DMS153 treated with DMSO at 0.1 percent for 48 hours (cell line): ENCODE measurements at regions not wholly inside any gene's neighbourhood (a gene's known extent, or its start where the extent isn't known, plus 50 kb on each side); places are given as distances from the start of the nearest gene placed in this dataset.

ENCODE experiments used
- DNase-seq: peaks from one replicate; lab custom pipeline; 2025; ENCODE audit not compliant: unreplicated experiment; lab: John Stamatoyannopoulos, UW

DNA sequence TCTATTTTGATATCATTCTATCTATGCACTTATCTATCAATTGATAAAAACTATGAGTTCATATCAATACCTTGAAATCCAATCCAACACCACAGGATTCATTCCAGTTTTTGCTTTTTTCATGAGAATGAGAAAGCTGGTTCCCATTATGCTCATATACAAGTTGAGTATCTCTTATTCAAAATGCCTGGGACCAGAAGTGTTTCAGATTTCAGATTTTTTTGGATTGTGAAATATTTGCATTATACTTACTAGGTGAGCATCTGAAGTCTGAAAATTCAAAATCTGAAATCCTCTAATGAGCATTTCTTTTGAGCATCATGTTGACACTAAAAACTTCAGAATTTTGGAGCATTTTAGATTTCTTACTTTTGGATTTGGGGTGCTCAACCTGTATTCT lies 67.8 kb upstream of the DCBLD2 start:
- no peak for DNase-seq

- no peak for DNase-seq
Observed at GRCh38 chr3:98968824-98969223, 67.3 kb upstream of the DCBLD2 start.

DNA sequence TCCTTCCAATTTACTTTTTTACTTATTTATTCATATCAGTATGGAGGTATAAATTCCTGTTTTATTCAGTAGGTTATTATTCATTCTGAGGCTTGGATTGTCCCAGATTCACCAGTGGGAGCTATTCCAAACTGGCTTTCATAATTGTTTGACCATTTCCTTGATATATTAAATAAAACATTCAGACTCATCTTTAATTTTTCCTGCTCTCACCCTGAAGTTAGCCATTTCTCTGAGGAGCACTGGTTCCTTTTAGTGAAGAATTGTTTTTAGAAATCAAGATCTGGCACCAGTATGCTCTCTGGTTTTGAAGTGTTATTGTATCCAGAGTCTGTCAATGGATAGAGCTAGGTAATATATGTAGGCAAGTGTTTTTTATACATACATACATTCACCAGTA lies 66.9 kb upstream of the DCBLD2 start:
- DNase-seq = no peak

DNA sequence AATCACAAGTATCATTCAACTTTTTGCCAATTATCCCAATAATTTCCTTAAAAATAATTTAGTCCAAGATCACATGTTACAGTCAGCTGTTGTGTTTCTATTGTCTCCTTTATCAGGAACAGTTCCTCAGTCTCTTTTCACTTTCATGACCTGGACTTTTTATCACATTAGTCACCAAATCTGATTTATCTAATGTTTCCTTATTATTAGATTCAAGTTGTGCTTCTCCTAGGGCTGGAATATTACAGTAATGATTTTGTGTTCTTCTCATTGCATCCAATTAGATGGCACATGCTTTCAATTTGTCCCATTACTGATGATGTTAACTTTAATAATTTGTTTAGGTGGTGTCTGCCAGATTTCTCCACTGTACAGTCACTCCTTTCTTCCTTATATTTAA lies 66.3 kb upstream of the DCBLD2 start:
- DNase-seq = no peak

DNA sequence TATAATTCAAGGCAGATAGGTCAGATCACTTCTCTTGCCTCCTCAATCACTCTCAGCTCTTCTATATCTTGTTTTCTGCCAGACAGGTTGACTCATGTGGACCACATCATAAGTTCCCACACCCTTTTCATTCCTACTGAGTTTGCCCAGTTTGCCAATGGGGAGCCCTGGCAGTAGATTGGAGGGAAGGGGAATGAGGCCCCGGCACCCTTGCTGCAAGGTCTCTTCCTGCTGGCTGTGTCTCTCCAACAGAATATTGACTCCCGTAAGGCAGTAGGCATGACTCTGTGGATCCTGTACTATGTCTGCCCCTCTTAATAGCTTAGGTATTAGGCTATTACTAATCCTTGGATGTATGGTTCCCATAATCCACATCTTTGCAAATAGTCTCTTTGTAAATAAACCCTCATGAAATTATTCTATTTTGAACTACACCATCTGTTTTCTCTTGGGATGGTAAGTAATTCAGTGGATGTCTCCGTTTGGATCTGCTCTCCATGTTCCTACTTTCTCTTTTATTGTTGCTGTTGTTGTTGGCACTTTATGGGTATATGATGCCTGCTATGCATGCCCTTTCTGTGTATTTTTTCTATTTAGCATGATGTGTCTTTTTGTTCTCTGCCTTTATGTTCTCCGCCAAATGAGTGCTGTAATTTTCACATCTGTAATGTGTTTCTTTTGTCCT lies 65.5 kb upstream of the DCBLD2 start:
- no peak for DNase-seq

GRCh38 chr3:98966434-98966833 lies 64.9 kb upstream of the DCBLD2 start:
- DNase-seq = no peak

GRCh38 chr3:98964784-98965183 lies 63.3 kb upstream of the DCBLD2 start:
- DNase-seq = no peak

DNA sequence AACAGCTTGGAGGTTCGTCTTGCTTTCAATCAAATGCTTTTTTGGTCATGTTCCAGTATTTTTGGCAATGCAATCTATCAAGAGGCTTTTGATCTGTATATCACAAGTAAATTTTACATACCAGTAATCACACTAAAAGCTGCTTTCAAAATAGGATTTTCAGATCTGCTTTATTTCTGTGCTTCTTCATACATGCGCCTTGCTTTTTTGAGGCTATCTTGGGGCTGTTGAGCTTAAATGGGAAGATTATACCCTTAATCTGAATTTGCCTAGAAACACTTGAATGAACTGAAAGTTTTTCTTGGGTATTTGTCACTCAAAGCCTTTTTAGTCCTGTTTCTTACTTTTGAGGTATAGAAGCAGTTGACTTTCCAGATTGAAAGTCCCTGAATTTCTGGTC lies 62.1 kb upstream of the DCBLD2 start:
- DNase-seq = no peak

DNA sequence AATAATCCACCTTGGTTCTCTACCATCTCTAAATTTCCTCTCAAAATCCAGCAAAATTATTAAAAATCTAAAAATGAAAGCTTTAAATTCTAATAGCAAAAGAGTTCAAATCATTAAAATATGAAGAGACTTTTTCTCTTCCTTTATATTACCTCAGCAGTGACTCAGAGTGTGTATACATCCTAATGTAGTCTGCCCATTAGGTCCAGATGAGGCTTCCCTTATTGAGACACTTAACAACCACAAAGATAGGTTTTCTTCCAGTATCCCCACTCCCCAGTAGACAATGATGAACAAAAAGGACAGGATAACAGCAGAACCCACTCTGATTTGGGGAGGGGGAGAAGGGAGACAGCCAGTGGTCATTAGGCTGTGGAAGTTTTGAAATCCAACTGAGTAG lies 61.5 kb upstream of the DCBLD2 start:
- no peak for DNase-seq

DNA sequence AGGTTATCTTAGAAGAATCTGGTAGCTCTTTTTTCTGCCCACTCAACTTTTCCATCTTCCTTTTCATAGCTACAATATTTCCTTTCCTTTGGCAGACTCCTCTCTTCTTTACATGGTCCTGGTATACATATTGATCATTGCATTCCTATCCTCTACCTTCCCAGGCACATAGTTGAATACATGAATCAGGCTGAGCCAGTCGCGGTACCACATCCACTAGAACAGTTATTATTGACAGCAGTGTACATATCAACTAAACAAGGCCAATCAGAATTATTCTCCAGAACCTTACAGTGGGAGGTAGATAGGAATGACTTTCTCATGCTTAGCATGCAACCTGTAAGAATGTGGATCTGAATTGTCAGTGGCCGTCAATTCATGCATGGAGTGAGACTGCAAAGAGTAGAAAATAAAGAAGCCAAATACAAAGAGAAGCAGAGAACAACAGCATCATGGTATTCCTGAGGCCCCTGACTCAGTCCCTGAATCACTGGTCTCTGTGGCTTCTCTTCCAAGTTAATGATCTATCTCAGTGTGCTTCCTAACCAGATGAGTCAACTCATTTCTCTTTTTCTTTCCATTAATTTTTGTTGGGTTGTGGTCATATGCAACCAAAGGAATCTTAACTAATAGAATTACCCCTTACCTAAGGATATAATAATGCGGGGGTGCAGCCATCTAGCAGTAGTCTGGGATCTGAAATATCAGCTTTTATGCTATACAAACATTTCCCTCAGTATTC lies 60.9 kb upstream of the DCBLD2 start:
- DNase-seq = no peak

DNA sequence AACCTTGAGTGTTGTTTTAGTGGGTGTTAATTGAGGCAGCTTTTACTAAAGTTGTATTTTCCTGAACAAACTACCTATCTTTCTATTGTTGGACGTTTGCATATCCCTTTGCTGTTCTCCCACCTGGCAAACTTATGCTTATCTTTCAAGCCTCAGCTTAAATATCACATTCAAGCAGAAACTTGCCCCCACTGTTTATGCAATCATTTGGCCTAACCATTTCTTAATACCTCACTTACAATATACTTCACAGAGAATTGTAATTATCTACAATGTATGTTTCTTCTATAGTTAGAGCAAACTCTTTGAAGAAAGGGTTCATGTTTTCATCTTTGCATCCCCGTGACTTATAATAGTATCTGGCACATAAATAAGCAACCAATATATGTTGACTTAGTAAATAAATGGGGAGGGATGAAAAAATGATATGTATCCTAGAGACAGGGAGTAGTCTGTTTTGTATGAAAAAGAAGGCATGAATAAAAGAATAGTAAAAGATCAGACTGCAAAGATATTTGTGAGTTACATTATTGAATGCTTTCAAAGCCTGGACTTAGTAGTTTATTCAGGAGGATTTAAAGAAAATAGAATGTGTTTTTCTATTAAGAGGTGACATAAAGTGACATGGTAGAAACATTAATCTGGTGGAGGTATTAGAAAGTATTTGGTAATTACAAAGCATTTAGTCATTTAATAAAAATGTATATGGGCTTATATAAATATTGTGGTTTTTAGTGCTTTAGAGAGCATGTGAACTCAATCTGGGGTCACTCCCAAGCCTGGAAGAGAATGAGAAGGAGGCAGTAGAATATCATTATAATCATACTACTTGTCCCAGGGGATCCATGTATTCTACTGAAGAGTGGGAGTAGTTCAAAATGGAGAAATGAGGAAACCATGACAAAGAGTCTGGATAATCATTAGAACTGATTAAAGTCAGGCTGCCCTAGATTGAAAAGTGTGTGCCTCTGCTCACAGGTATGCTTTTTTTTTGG lies 60.0 kb upstream of the DCBLD2 start:
- no peak for DNase-seq

DNA sequence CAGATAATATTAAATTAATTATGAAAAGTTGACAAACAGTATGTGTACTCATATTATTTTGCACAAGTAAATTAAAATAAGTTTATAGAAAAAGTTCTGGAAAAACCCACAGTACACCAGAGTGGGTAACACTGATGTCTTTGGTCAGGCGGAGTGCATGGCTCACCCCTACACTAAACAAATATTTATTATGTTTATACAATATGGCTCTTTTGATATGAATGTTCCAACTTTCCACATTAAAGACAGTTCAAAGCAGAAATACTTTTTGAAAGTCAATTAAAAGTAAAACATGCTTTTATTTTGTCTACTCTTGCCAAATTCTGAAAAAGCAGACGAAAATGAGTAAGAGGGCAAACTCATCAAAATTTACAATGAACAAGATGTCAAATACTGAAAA lies 56.2 kb upstream of the DCBLD2 start:
- no peak for DNase-seq

GRCh38 chr3:98956008-98956407 lies 54.5 kb upstream of the DCBLD2 start:
- DNase-seq = no peak

DNA sequence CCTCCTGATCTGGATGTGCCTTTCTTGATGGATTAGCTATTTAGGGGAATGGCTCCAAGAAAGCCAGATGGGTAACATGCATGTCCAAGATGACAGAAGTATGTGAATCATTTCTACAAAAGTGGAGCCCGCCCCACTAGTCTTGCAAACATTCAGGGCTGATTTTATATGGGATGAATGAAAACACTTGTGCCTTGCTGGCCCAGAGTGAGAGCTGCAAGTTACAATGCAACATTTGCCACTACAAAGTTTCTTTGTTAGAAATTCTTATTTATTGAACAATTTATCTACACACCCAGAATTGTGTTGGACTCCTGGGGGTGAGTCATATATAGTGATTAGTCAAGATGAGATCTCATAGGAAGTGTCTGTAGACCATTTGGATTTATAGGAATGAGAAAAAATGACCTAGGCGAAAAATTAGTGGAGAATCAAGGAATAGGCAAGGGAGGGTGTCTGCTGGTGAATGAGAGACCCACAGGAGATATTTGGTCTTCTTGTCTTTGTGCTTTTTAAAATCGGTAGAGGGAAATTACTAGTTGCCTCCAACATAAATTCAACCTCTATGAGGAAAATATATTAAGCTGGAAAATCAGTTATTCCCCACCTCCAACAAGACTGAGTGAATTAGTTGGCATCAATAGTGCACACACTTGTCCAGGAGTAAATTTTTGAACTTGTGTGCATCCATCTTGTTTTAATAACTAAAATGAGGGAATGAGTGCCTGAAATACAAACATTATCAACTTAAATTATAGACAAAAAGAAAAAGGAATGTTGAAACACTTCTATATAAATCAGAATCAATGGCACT lies 53.5 kb upstream of the DCBLD2 start:
- no peak for DNase-seq

DNA sequence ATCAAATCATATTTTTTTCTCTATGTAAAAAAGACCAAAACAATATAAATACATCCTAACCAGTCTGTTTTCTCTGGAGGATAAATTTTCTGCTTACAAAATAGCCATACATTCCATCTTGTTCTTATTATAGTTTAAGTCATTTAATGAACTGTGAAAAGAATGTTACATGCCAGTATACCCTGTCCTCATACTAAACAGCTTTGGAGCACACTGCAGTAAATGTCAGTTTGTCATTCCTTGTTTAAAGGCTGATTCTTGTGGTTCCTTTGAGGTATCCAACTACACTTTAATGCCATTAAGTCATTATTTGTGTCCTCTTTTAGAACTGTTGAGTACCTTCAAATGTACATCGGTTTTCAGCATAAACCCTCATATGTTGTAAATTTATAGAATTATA lies 52.7 kb upstream of the DCBLD2 start:
- DNase-seq = no peak

DNA sequence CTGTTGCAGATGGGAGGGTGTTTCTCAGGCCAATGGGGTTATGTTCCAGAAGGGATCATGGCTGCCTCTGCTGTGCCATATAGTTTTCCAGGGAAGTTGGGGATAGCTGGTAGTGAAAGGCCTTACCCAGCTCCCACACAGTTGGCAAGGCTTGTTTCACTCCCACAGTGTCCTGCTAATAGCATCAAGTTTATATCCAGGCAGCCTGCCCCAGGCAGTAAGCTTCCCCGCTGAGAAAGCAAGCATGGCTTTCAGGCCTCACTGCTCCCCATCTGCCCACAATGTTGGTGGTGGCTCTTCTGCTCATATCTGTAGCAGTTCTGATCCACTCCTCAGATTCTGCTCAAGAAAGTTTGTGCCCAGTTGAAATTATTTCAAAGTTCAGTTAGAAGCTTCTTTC lies 50.9 kb upstream of the DCBLD2 start:
- no peak for DNase-seq
